Neural cell (in vitro differentiated cells): ENCODE measurements at regions not wholly inside any gene's neighbourhood (a gene's known extent, or its start where the extent isn't known, plus 50 kb on each side); places are given as distances from the start of the nearest gene placed in this dataset.

Experiments
- EP300 ChIP-seq: fragments of 450-650 bp; conservative IDR thresholded peaks from 2 replicates; pipeline ENCODE4 v1.6.1; 2014; ENCODE audit warnings: antibody characterized with exemption, mild to moderate bottlenecking, moderate library complexity; ENCODE audit not compliant: poor library complexity, severe bottlenecking
- MXI1 ChIP-seq: fragments of 450-650 bp; conservative IDR thresholded peaks from 2 replicates; pipeline ENCODE4 v1.6.1; 2014; ENCODE audit warnings: antibody characterized with exemption, mild to moderate bottlenecking; ENCODE audit not compliant: poor library complexity, severe bottlenecking

GRCh38 chr10:78429984-78430383 is 396.3 kb downstream of the RPS24 start:
- TF ChIP-seq MXI1 (no peak), EP300 (no peak)
